NCI-H2227 treated with DMSO at 0.1 percent for 48 hours (cell line): ENCODE measurements at regions not wholly inside any gene's neighbourhood (a gene's known extent, or its start where the extent isn't known, plus 50 kb on each side); places are given as distances from the start of the nearest gene placed in this dataset.

ENCODE experiments used
- DNase-seq: peaks from one replicate; lab custom pipeline; 2025; lab: John Stamatoyannopoulos, UW

DNA sequence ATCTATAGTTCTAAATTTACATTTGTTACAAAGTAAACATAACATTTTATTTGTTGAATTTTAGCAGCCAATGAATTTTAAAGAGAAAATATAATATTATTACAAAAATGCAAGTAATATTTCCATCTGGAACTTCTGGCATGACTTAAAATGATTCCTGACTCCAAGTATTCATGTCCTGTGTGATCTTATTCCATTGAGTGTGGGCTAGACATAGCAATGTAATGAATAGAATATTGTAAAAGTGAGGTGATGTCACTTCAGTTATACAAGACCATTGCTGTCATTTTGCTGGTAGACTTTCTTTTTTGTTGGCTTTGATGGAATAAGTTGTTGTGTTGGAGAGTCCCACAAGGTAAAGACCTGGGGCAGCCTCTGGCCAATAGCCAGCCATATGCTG is 912.2 kb upstream of the PIK3C3 start:
- DNase-seq, result no peak

DNA sequence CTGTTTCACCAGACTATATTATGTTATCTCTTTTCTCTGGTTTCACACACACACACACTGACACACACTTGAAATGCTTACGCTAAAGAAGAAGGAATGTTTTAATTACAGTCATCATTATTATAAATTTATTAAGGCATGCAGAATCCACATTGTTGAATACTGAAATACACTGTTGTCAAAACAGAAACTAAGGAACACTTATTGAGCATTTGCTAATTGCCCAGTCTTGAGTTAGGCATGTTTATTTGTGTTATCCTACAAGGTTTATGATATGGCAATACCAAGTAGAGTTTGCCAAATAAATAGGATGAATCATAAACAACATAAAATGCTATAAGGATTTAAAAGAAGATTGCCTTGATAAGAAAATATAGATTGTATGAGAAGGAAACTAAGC is 917.0 kb upstream of the PIK3C3 start:
- no peak for DNase-seq

GRCh38 chr18:41036346-41036745 is 918.7 kb upstream of the PIK3C3 start:
- DNase-seq, result no peak

GRCh38 chr18:41034413-41034812 is 920.6 kb upstream of the PIK3C3 start:
- no peak for DNase-seq

DNA sequence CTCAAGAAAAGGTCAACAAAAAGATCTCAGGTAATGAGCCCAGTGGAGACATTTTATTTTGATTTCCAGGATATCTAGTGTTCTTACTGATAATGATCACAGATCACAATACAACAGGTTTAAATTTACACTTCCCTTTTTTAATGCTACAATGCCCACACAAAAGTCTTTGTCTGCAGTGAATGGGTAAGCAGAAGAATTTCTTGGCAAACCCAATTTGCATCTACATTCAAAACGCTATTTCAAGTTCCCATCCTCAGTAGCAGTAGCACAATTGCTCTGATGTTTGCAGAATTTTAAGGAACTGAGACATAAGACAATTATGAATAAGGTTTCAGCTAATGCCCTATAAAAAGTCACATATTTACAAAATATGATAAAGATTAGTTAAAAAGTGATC is 929.4 kb upstream of the PIK3C3 start:
- DNase-seq, result no peak

DNA sequence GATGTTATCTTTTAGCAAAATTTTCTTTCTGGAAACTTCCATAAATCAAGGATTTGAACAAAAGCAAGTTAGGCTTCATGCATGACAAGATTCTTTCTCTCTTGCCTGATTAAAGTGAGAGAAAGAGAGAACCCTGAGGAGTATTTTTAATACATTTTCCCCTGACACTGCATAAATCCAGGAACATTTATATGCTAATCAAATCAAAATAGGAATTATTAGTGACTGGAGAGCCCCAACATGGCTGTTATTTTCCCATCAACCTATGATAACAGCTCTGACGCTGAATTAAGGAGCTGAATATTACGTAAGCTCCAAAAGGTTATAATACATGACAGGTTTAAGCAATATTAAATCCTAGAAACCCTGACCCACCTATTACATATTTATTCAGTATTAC is 930.2 kb upstream of the PIK3C3 start:
- no peak for DNase-seq

DNA sequence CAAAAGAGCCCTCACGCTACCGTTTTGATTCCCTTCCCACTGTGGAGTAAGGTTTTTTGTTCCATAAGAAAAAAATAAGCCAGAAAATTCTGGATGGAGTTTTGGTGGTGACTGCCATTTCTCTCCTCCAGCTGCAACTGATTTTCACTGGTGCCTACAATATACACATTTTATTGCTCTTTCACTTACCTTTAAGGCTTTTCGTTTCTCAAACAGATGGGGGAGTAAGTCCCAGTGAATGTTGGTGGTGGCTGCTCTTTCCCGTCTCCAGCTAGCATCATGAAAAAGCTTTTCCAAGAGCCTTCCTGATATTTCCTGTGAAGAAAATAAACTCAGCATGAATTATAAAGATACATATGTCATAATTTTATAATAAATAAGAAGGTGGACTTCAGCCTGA is 932.5 kb upstream of the PIK3C3 start:
- DNase-seq, result peak; percentile 4

- DNase-seq, result no peak
These were observed 933.9 kb upstream of the PIK3C3 start for GRCh38 chr18:41021089-41021488.

GRCh38 chr18:41012194-41012593 is 942.8 kb upstream of the PIK3C3 start:
- no peak for DNase-seq

- DNase-seq, result no peak
These were observed 945.1 kb upstream of the PIK3C3 start for GRCh38 chr18:41009926-41010325.

GRCh38 chr18:41004324-41004723 is 950.7 kb upstream of the PIK3C3 start:
- DNase-seq, result no peak

- DNase-seq, result no peak
These were observed 959.5 kb upstream of the PIK3C3 start for GRCh38 chr18:40995529-40995928.

DNA sequence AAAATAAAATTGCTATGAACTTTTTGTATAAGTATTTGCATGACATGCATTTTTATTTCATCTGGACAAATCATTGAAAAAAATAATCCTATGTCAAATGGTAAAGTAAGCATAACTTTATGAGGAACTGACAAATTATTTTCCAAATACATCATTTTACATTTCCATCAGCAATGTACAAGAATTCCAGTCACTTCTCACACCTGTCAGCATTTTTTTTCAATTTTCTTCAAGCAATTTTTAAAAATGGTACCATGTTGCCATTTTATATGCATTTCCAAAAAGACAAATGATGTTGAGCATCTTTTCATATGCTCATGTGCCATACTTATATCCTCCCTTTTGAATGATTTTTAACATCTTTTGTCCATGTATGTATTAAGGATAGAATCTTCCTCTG is 961.7 kb upstream of the PIK3C3 start:
- DNase-seq, result no peak

GRCh38 chr18:40987581-40987980 is 967.5 kb upstream of the PIK3C3 start:
- peak; percentile 84 for DNase-seq

DNA sequence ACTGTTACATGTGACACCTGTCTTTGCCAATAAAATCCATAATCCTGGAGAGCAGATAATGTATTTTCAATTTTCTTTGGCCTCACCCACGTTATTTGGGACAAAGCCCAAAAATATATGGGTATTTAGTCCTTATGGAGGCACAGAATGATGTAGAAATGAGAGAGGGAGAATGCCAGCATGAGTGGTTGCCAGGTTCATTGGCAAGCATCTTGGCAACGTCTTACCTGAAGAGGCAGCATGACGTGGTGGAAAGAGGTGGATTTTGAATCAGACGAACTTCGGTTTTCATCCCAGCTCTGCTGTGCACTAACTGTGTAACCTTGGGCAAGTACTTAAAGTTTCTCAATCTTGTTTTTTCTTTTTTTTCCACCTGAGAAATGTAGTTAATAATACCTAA is 969.6 kb upstream of the PIK3C3 start:
- no peak for DNase-seq

DNA sequence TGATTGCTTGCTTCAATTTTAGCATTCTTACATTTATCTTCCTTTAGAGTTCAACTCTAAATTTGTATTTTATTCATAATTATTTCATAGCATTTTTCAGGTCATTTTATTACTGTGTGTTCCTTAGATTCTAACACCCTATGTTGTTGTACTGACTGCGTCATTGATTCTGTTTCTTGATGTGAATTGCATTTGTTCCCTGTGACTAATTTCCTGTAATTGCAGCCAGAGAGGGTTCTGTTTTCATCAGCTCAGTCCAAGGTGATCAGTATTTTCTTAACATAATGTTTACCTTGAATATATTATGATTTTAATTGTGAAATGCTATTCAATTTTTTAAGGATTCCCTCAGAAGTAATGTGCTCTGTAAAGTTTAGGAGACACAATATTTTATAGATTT is 970.2 kb upstream of the PIK3C3 start:
- DNase-seq, result no peak

DNA sequence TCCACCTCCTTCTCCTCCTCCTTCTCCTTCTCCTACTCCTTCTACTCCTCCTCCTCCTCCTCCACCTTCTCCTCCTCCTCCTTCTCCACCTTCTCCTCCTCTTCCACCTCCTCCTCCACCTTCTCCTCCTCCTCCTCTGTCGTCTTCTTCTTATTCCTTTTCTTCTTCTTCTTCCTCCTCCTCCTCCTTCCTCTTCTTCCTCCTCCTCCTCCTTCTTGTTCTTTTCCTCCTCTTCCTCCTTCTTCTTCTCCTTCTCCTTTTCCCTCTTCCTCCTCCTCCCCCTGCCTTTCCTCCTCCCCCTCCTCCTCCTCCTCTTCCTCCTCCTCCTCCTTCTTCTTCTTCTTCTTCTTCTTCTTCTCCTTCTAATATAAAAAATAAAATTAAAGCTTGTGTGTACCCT is 971.2 kb upstream of the PIK3C3 start:
- no peak for DNase-seq

DNA sequence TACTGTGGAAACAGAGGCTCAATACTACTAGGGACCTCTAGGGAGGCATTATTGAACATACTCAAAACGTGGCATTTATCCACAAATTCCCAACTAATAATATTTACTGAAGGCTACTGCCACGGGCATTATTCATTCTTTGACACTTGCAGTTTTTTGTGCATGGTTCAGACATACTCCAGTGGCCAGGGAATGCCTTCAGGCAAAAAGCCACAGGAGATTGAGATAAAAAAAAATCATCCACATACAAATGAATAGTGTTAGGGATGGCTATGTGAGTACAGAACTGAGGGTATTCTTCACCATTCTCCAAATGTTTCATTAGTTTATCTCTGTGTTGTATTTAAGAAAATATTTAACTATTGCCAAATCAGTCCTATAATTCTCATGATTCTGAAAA is 974.9 kb upstream of the PIK3C3 start:
- DNase-seq, result no peak

DNA sequence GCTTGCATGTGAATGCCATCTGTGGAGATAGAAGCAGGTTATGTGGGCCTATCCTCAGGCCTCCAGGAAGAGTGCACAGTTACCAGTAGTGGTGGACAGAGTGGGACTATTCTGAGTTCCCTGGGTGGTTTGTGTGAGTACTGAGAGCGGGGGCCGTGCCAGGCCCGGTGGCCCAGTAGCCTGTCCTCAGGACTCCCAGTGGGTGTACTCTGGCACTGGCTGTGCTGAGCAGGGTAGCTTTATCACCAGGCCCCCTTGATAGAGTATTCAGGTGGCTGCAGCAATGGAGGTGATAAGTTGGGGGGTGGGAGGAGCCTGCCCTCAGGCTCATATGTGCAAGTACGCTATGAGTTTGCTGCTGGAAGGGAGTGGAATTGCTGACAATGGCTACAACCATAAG is 979.0 kb upstream of the PIK3C3 start:
- no peak for DNase-seq

GRCh38 chr18:40974448-40974847 is 980.6 kb upstream of the PIK3C3 start:
- no peak for DNase-seq

DNA sequence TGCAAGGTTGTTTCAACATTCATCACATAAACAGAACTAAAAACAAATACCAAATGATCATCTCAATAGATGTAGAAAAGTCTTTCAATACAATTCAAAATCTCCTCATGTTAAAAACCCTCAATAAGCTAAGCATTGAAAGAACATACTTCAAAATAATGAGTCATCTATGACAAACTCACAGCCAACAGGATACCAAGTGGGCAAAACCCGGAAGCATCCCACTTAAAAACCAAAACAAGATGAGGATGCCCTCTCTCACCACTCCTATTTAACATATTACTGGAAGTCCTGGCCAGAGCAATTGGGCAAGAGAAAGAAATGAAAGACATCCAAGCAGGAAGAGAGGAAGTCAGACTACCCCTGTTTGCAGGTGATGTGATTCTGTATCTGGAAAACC is 992.2 kb upstream of the PIK3C3 start:
- DNase-seq, result no peak

- DNase-seq, result no peak
These were observed 997.4 kb upstream of the PIK3C3 start for GRCh38 chr18:40957533-40958070.

DNA sequence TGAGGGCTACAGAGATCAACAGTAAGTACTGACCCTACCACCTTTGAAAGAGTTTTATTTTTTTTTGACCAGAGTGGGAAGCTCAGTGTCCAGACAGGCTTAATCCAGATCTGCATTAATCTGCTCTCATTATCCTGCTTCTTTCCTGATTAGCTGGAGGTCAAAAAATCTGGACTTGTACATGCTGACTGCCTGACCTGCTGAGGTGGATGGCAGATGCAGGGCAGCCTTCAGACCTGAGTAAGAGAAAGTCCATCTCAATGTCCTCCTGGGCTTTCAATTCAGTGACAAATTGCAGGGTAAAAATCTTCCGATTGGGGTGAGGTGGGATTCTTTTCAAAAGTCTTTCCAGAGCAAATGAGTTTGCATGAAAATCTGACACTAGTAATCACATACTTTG is 998.8 kb upstream of the PIK3C3 start:
- no peak for DNase-seq

GRCh38 chr18:40955351-40955750 is 999.7 kb upstream of the PIK3C3 start:
- DNase-seq, result no peak
